NCI-H526 (cell line): ENCODE measurements at regions not wholly inside any gene's neighbourhood (a gene's known extent, or its start where the extent isn't known, plus 50 kb on each side); places are given as distances from the start of the nearest gene placed in this dataset.

Source experiments
- DNase-seq, 2 experiments: peaks; one replicate each; lab custom pipeline; 2025; lab: John Stamatoyannopoulos, UW

DNA sequence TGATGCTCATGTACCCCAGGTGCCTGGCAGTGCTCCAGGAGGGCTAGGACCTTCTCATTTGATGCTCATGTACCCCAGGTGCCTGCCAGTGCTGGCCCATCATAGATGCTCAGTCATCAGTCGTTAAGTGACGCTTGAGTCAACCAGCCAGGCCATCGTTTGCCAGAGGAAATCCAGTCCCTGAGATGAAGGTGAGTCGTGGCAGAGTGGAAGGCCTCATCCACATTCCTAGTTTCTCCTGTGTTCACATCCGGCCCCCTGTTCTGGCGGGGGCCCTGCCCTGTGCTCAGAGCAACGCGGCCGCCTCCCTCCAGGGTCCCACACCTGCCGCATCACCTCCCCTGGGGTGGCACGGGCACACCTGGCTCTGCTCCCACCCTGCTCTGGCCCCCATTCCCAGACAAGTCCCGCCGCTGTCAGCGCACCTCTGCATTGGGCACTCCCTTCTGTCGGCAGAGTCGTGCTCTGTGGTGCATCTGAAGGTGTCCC is 279.9 kb downstream of the BRD1 start:
- no peak for DNase-seq

GRCh38 chr22:49546811-49547585 is 280.7 kb downstream of the BRD1 start:
- DNase-seq, result no peak

- DNase-seq, result no peak
Measured at GRCh38 chr22:49545606-49546005, 282.1 kb downstream of the BRD1 start.

GRCh38 chr22:49544286-49544685 is 283.4 kb downstream of the BRD1 start:
- DNase-seq, result no peak

DNA sequence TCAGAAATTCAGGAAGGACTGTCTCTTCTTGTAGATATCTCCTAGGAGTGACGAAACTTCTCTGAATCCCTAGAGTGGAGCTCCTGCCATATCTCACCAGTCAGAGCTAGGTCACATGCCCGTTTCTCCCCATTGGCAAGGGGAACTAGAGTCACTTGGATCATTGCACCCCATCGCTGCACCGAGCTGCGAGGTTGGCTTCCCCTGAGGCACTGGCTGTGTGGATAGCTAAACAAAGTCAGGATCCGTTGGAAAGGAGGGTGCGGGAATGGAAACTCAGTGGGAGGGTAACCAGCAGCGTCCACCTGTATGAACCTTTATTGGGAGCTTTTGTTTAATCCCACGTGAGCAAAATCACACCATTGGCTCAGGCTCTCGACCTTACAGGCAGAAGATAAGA is 283.8 kb downstream of the BRD1 start:
- DNase-seq, result no peak

- DNase-seq, result no peak
Measured at GRCh38 chr22:49541693-49542230, 285.9 kb downstream of the BRD1 start.

GRCh38 chr22:49540913-49541692 is 286.6 kb downstream of the BRD1 start:
- no peak for DNase-seq

GRCh38 chr22:49540084-49540912 is 287.4 kb downstream of the BRD1 start:
- DNase-seq, result no peak

DNA sequence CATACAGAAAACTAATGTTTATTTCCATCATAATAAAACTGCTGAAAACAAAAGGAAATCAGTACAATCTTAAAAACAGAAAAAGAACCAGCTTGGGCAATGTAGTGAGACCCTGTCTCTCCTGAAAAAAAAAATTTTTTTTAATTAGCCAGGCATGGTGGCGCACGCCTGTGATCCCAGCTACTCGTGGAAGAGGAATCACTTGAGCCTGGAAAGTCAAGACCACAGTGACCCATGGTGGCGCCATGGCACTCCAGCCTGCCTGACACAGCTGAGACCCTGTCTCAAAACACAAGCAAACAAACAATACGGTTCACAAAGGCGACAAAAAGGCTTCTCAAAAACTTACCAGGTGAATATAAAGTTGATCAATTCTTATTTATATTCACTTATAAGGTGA is 289.7 kb downstream of the BRD1 start:
- no peak for DNase-seq

DNA sequence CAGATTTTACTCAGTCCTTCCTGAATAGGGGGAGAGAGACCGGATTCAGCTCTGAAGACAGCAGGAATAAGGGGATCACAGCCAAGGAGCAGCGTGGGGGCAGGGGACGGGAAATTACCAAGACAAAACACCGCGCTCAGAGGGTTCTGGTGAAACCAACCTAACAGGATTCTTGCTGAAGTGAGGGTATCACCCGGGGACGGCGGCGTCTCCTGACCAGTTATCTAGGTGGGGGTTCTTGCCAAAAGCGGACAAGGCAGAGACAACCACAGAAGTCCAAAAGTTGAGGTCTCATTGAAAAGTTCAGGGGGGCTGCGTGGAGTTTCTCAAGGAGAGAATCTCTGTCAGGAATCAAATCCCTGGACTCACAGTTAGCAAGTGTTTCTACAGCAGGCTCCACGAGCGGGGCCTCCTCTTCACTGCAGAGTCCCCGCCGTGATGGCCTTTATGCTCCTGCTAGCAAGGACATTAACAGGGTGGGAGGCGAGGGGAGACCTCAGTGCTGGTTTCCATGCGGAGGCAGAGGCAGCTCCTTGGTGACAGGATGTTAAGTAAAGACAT is 291.0 kb downstream of the BRD1 start:
- no peak for DNase-seq

- DNase-seq, result no peak
Measured at GRCh38 chr22:49535527-49536125, 292.0 kb downstream of the BRD1 start.

- no peak for DNase-seq
Measured at GRCh38 chr22:49535126-49535525, 292.5 kb downstream of the BRD1 start.

DNA sequence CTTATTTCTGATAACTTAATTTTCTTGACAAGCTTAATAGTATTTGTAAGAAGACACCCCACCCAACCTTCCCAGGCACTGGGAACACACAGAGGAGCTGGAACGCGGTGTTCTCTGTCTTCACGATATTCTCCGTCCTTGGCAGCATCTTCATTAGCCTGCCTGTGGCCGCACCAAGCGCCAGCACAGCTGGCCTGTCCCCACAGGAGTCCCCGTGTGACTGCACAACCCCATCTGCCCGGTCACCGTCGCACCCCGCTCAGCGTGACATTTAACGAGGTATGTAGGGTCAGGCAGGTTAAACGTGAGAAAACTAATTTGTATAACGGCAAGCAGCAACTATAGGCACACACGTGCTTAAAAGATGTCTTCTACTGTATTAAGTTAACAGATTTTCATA is 293.3 kb downstream of the BRD1 start:
- no peak for DNase-seq

GRCh38 chr22:49533886-49534285 is 293.8 kb downstream of the BRD1 start:
- no peak for DNase-seq

GRCh38 chr22:49532869-49533802 is 294.5 kb downstream of the BRD1 start:
- DNase-seq, result no peak

DNA sequence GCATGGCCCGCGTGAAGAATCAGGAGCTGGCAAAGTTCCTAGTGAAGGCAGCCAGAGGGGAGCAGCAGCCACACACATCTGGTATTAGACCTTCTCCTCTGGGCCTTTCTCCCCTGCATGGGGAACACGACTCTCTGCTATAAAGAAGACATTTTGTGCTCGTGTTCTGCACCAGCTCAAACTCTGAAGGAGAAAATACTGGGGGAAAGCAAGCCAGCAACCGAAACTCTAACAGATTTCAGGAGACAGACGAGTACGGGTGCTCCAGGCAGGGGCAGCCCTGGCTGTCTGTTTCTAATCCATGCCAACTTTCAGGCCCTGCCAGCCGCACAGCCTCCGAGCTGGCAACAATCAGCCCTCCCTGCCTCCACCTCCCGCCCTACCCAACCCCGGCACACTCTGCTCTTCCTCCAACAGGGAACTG is 296.3 kb downstream of the BRD1 start:
- no peak for DNase-seq

DNA sequence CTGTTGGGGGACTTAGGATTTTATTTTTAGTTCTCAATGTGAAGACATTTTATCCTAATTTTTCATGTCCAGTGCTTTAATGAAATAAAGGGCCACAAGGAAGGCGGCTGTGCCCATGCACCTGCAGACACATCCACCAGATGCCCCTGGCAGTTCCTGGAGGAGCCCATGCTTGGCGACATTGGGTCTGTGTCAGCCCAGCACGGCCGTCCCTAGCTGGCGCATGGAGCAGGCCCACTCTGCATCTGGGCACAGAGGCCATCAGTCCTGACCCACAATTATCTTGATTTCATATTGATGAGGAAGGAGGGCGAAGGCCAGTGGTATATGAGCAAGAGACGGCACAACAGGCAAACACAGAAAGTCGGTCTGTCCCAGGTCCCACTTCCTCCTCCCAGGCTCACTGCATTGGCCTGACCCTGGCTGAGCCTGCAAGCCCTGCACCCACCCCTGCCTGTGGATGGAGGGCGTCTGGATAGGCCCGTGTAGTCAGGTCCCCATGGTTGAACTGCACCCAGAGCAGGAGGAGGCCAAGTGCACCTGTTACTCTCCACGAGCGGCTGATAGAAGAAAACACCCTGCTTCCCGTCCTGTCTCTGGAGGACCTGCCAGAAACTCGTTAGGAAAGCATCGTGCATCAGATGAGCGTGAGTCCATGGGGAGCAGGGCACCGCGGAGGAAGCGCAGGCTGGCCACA is 296.9 kb downstream of the BRD1 start:
- DNase-seq, result no peak

- no peak for DNase-seq
Measured at GRCh38 chr22:49528420-49528720, 299.3 kb downstream of the BRD1 start.

DNA sequence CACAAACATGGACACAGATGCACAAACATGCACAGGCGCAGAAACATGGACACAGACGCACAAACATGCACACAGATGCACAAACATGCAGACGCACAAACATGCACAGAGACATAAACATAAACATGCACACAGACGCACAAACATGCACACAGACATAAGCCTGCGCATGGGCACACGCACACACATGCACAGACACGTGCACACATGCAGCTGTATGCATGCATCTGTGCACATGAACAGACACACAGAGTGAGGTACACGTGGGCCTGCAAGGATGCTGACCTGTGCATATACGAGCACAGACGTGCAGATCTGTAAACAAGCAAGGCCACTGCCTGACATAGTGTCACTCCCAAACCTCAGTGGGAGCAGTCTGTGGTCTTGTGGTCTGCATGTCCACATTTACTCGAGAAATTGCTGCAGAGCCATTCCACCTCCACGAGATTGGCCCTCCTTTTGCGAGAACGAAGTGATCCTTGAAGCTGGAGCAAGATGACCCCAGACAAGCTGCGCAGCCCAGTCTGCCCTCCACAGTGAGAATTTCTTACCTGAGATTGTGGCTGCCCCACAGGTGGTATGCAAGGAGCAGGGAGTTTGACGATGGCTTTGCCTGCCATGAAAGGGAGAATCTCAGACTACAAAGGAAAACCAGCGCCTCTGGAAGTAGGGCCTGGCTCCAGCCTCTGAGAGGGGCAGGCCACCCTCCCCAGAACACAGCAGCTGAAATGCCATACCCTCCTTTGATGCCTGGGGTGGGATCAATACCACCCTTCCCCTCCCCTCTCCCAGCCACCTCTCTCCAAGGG is 299.9 kb downstream of the BRD1 start:
- DNase-seq, result no peak
